ENCODE measurements at regions not wholly inside any gene's neighbourhood (a gene's known extent, or its start where the extent isn't known, plus 50 kb on each side); places are given as distances from the start of the nearest gene placed in this dataset.

- TF ChIP-seq CTCF (IDR thresholded peaks at IDR 0.05), result no peak
- no peak for TF ChIP-seq POLR2A (IDR thresholded peaks at IDR 0.05)
- no peak for TF ChIP-seq EP300 (IDR thresholded peaks at IDR 0.05)
Measured at GRCh38 chr7:26042237-26042636, 109.8 kb upstream of the NFE2L3 start.
